22Rv1 (cell line): ENCODE measurements at regions not wholly inside any gene's neighbourhood (a gene's known extent, or its start where the extent isn't known, plus 50 kb on each side); places are given as distances from the start of the nearest gene placed in this dataset.

ENCODE experiments used
- H3K27ac ChIP-seq: fragments of 450-650 bp; 2 replicates; pipeline ENCODE4 v1.5.1; 2017
- ZFX ChIP-seq: fragments of 450-650 bp; IDR thresholded peaks from 2 replicates; pipeline ENCODE4 v1.6.1; 2017; ENCODE audit warnings: antibody characterized with exemption, borderline replicate concordance
- TF ChIP-seq, protein P1 (sequence below): fragments of 450-650 bp; IDR thresholded peaks from 2 replicates; pipeline ENCODE4 v1.5.1; 2017; ENCODE audit warnings: mild to moderate bottlenecking

DNA sequence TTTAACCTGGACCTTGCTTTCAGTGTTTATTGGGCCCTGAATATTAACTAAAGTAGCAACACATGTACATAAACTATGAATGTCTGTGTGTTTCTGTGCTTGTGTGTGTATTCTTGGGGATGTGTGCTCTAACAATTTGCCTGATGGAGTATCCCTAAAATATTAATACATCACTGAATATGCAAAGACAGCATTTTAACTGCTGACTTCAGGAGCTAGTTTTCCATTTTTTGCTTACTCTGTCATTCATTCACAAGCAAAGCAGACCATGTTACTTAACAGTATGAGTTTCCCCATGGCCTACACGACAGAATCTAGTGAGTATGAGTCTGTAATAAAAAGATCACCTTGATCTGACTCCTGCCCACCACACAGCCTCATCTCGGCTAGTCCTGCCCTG is 402.8 kb downstream of the BCAT1 start:
- no peak overlapping the region for H3K27ac ChIP-seq
- TF ChIP-seq, protein P1, sequence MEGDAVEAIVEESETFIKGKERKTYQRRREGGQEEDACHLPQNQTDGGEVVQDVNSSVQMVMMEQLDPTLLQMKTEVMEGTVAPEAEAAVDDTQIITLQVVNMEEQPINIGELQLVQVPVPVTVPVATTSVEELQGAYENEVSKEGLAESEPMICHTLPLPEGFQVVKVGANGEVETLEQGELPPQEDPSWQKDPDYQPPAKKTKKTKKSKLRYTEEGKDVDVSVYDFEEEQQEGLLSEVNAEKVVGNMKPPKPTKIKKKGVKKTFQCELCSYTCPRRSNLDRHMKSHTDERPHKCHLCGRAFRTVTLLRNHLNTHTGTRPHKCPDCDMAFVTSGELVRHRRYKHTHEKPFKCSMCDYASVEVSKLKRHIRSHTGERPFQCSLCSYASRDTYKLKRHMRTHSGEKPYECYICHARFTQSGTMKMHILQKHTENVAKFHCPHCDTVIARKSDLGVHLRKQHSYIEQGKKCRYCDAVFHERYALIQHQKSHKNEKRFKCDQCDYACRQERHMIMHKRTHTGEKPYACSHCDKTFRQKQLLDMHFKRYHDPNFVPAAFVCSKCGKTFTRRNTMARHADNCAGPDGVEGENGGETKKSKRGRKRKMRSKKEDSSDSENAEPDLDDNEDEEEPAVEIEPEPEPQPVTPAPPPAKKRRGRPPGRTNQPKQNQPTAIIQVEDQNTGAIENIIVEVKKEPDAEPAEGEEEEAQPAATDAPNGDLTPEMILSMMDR: no peak
- no peak for TF ChIP-seq ZFX

DNA sequence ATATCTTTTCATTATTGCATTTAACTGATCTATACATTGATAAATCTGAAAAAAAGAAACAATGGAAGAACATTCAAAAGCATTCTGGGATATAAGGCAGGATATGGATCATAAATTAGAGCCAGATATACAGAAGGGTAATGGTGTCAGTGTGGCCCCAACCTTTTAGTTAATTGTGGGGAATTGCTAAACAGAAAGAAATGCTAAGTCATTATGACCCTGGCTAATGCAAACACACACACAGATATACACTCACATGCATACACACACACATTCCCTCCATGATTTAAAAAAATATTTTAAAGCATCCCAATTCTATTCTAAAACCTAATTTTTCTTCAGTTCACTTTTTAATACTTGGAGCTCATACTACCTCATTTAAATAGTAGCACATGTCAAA is 404.5 kb downstream of the BCAT1 start:
- H3K27ac ChIP-seq: no peak overlapping the region
- TF ChIP-seq, protein P1: no peak
- no peak for TF ChIP-seq ZFX

DNA sequence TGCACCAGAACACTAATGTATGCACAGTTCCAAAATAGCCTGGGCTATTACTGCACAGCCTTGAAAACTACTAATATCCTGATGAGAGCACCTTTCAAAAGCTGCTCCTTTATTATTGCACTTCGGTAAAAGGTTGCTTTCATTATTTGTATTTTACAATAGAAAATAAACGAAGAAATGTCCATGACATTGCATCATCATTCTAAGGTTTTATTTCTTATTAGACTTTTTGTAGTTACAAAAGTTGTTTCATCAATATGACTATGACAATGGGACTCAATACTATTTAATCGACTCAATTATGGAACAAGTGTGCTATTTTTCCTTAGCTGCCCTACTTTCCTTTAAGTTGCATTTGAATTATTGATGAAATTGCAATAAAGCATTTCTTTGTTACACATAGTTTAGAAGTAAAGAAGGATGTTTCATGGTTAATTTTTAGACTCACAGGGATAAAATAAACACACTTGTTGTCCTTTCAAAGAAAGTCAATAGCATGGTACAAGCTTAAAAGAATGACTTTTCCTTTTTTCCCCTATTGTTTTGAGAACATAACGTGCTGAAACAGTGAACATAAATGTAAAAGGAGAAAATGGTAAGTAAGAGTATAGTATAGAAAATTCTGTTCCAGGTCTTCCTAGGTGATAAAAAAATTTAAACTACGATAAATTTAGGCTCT is 407.6 kb downstream of the BCAT1 start:
- no peak overlapping the region for H3K27ac ChIP-seq
- no peak for TF ChIP-seq ZFX
- TF ChIP-seq, protein P1: no peak

DNA sequence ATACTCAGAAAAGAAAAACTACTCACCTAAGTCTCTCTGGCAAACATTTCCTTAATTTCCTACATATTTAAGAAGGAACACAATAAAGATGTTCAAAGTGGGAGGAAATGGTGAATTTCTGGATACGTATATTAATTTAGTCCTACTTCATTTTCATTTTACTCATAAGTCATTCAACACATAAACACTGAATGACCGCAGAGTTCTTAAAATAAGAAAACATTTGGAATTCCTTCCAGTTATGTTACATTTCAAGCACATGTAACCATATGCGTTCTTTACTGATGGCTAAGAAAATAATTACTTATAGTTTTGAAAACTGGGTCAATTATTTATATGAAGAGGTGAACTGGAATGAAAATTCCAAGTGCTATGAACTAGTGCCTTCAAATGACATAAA is 409.3 kb downstream of the BCAT1 start:
- TF ChIP-seq, protein P1: no peak
- TF ChIP-seq ZFX: no peak

DNA sequence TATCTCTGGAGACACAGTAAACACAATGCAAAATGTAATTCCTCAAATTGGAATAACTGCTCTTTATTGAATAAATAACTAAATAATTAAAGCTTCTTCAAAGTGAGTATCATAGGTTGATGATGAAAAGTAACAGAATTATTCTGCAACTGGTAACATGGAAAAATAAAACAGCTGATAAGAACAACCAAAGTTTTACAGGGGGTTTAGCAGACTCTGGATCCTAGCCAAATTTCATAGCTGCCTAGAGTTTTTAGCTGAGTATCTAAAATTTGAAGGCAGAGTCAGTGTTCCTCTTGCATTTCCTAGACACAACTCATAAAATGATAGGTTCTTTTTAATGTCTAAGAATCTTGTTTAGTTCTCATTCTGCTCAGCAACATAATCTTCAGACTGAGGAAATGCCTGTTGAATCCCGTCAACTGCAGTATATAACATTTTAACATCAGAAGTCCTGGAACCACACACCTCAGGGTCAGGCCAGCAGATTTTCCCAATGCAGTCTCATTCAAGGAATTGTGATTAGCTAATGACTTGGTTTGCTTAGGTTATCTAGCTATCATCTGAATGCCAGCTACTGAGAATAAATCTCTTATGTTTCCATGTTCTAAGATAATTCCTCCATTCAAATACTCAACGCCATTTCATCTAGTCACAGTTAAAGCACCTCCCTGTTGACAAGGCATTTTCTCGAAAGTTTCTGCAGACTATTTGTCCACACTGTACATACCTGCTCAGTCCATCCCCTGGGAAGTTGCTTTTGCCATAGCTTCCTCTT is 411.6 kb downstream of the BCAT1 start:
- TF ChIP-seq, protein P1: no peak
- TF ChIP-seq ZFX: no peak
- H3K27ac ChIP-seq: no peak overlapping the region

More for the DNA sequence above, 409.3 kb downstream of the BCAT1 start:
- H3K27ac ChIP-seq: no peak overlapping the region

DNA sequence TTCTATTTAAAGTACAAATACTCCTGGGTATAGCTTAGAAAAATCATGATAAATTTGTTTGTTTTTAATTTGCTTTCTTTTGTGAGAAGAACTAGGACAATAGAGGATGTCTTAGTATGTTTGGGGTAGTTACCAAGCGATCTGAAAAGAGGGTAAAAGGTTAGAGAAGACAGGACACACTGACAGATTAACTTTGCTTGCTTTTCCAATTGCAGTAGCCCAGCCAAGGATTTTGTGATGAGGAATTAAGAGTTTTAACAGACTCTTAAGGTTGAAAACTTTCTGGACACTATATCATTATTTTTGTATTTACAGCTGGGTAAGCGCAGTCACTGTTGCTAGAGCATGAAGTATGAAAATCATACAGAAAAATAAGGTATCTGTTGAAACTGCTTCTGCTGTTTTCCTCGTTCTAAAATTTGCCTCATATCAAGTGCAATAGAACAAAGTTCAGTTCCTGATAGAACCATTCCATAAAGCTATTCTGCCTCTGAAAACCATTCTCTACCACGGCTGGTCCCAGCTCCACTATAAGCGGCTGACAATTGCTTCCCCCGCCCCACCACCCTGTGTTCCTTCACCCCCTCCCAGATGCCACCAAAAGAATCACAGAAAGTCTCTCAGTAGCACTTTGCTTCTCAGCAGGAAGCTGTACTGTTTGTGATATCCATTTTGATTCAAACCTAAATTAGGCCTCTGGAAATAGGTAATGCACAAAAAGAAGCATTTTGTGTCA is 413.4 kb downstream of the BCAT1 start:
- no peak for TF ChIP-seq ZFX
- TF ChIP-seq, protein P1: no peak
- no peak overlapping the region for H3K27ac ChIP-seq

DNA sequence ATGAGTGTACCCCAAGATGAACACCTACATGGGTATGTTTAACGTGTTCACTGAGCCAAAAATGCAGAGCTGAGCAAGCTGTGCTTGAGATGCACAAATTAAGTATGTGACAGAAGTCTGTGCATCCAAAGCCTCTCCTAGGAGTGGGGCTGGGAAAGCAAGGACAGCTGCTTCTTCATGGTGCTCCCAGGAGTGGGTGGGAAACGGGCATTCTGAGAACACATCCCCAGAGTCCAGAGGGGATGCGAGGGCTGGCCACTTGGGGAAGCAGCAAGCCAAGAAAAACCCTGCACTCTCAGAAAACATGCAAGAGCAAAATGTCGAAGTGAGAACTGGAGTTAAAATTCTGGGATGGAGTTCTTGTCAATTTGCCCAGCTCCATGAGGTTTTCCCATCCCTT is 414.3 kb downstream of the BCAT1 start:
- no peak for TF ChIP-seq ZFX
- TF ChIP-seq, protein P1: no peak
- no peak overlapping the region for H3K27ac ChIP-seq
